ENCODE measurements at regions not wholly inside any gene's neighbourhood (a gene's known extent, or its start where the extent isn't known, plus 50 kb on each side); places are given as distances from the start of the nearest gene placed in this dataset.

GRCh38 chr5:135181653-135182052 is 147.6 kb upstream of the PITX1 start:
- H3K4me3 ChIP-seq (ENCODE audit: low read depth, poor library complexity, severe bottlenecking): no peak overlapping the region
- TF ChIP-seq CTCF (IDR thresholded peaks at IDR 0.05) (no peak), POLR2A (IDR thresholded peaks at IDR 0.05) (no peak)
- intact Hi-C loops (cut with DNase I; ENCODE audit: low total_unique reads): loop anchor here (10.0 kb wide), 1 partner anchor 267 kb away; no protein-coding TSS in a partner anchor
- 98 to 100% methylated on average over 3 of the region's 3 CpGs for WGBS, 2 donors
- no peak for DNase-seq (ENCODE audit: low spot score in 2 of 2)

GRCh38 chr5:135179308-135179980 is 145.4 kb upstream of the PITX1 start:
- 66 to 68% methylated on average over 11 of the region's 11 CpGs for WGBS, 2 donors
- intact Hi-C loops (cut with DNase I; ENCODE audit: low total_unique reads): no loop called here
- no peak for TF ChIP-seq POLR2A (IDR thresholded peaks at IDR 0.05)
- no peak for TF ChIP-seq CTCF (IDR thresholded peaks at IDR 0.05)
- no peak overlapping the region for H3K4me3 ChIP-seq (ENCODE audit: low read depth, poor library complexity, severe bottlenecking)
- no peak for DNase-seq (ENCODE audit: low spot score in 2 of 2)

- WGBS, 2 donors: 73 to 80% methylated on average over 14 of the region's 14 CpGs
Measured at GRCh38 chr5:135178476-135179155, 144.6 kb upstream of the PITX1 start.

GRCh38 chr5:135177591-135177990 is 143.6 kb upstream of the PITX1 start:
- WGBS, 2 donors: 89 to 91% methylated on average over 4 of the region's 4 CpGs
- intact Hi-C loops (cut with DNase I; ENCODE audit: low total_unique reads): no loop called here
- no peak overlapping the region for H3K4me3 ChIP-seq (ENCODE audit: low read depth, poor library complexity, severe bottlenecking)
- TF ChIP-seq CTCF (IDR thresholded peaks at IDR 0.05): no peak
- TF ChIP-seq POLR2A (IDR thresholded peaks at IDR 0.05): no peak
- DNase-seq (ENCODE audit: low spot score in 2 of 2): no peak

More at GRCh38 chr5:135178476-135179155, 144.6 kb upstream of the PITX1 start:
- no peak for DNase-seq (ENCODE audit: low spot score in 2 of 2)
- TF ChIP-seq POLR2A (IDR thresholded peaks at IDR 0.05): no peak
- no peak for TF ChIP-seq CTCF (IDR thresholded peaks at IDR 0.05)
- intact Hi-C loops (cut with DNase I; ENCODE audit: low total_unique reads): no loop called here
- H3K4me3 ChIP-seq (ENCODE audit: low read depth, poor library complexity, severe bottlenecking): no peak overlapping the region

- WGBS, 2 donors: 91 to 96% methylated on average over 7 of the region's 7 CpGs
- no peak for DNase-seq (ENCODE audit: low spot score in 2 of 2)
- H3K4me3 ChIP-seq (ENCODE audit: low read depth, poor library complexity, severe bottlenecking): no peak overlapping the region
- intact Hi-C loops (cut with DNase I; ENCODE audit: low total_unique reads): loop anchor here (1.0 kb wide), 1 partner anchor 19 kb away; no protein-coding TSS in a partner anchor
- TF ChIP-seq POLR2A (IDR thresholded peaks at IDR 0.05) (no peak), CTCF (IDR thresholded peaks at IDR 0.05) (no peak)
Measured at GRCh38 chr5:135176991-135177390, 143.0 kb upstream of the PITX1 start.

Data from lower leg skin (tissue), 4 donors.